ENCODE measurements at regions not wholly inside any gene's neighbourhood (a gene's known extent, or its start where the extent isn't known, plus 50 kb on each side); places are given as distances from the start of the nearest gene placed in this dataset.
"Not testable (repeated sequence)": the region's sequence is repeated elsewhere in the genome, so short reads cannot be mapped to it uniquely, and the experiment has no call there.

GRCh38 chr5:106822851-106823250 lies 847.9 kb downstream of the EFNA5 start:
- no peak for DNase-seq (ENCODE audit: low spot score)

GRCh38 chr5:106818552-106818951 lies 852.2 kb downstream of the EFNA5 start:
- no peak for DNase-seq (ENCODE audit: low spot score)

GRCh38 chr5:106814961-106815360 lies 855.8 kb downstream of the EFNA5 start:
- no peak for DNase-seq (ENCODE audit: low spot score)

- no peak for DNase-seq (ENCODE audit: low spot score)
Measured at GRCh38 chr5:106801554-106801953, 869.2 kb downstream of the EFNA5 start.

GRCh38 chr5:106797996-106798395 lies 872.7 kb downstream of the EFNA5 start:
- no peak for DNase-seq (ENCODE audit: low spot score)

- DNase-seq (ENCODE audit: low spot score): no peak
Measured at GRCh38 chr5:106796081-106796480, 874.7 kb downstream of the EFNA5 start.

- DNase-seq (ENCODE audit: low spot score): no peak
Measured at GRCh38 chr5:106784846-106785245, 885.9 kb downstream of the EFNA5 start.

- DNase-seq (ENCODE audit: low spot score): no peak
Measured at GRCh38 chr5:106780355-106780754, 890.4 kb downstream of the EFNA5 start.

- DNase-seq (ENCODE audit: low spot score): not testable (repeated sequence)
Measured at GRCh38 chr5:106776515-106776914, 894.2 kb downstream of the EFNA5 start.

- DNase-seq (ENCODE audit: low spot score): no peak
Measured at GRCh38 chr5:106768392-106768791, 902.3 kb downstream of the EFNA5 start.

- DNase-seq (ENCODE audit: low spot score): no peak
Measured at GRCh38 chr5:106766916-106767315, 903.8 kb downstream of the EFNA5 start.

GRCh38 chr5:106759581-106759980 lies 911.2 kb downstream of the EFNA5 start:
- DNase-seq (ENCODE audit: low spot score): no peak

- no peak for DNase-seq (ENCODE audit: low spot score)
Measured at GRCh38 chr5:106759152-106759551, 911.6 kb downstream of the EFNA5 start.

GRCh38 chr5:106757672-106758071 lies 913.1 kb downstream of the EFNA5 start:
- DNase-seq (ENCODE audit: low spot score): no peak

- DNase-seq (ENCODE audit: low spot score): no peak
Measured at GRCh38 chr5:106755789-106756188, 914.9 kb downstream of the EFNA5 start.

GRCh38 chr5:106755066-106755465 lies 915.7 kb downstream of the EFNA5 start:
- no peak for DNase-seq (ENCODE audit: low spot score)

GRCh38 chr5:106749826-106750225 lies 920.9 kb downstream of the EFNA5 start:
- DNase-seq (ENCODE audit: low spot score): no peak

GRCh38 chr5:106739127-106739526 lies 931.6 kb downstream of the EFNA5 start:
- no peak for DNase-seq (ENCODE audit: low spot score)

- no peak for DNase-seq (ENCODE audit: low spot score)
Measured at GRCh38 chr5:106737111-106737510, 933.6 kb downstream of the EFNA5 start.

- DNase-seq (ENCODE audit: low spot score): no peak
Measured at GRCh38 chr5:106732624-106733023, 938.1 kb downstream of the EFNA5 start.

GRCh38 chr5:106730912-106731311 lies 939.8 kb downstream of the EFNA5 start:
- DNase-seq (ENCODE audit: low spot score): no peak

GRCh38 chr5:106730506-106730905 lies 940.2 kb downstream of the EFNA5 start:
- no peak for DNase-seq (ENCODE audit: low spot score)

GRCh38 chr5:106728208-106728607 lies 942.5 kb downstream of the EFNA5 start:
- no peak for DNase-seq (ENCODE audit: low spot score)

- no peak for DNase-seq (ENCODE audit: low spot score)
Measured at GRCh38 chr5:106727071-106727470, 943.7 kb downstream of the EFNA5 start.

- no peak for DNase-seq (ENCODE audit: low spot score)
Measured at GRCh38 chr5:106720367-106720766, 950.4 kb downstream of the EFNA5 start.
